A673 (cell line): ENCODE measurements at regions not wholly inside any gene's neighbourhood (a gene's known extent, or its start where the extent isn't known, plus 50 kb on each side); places are given as distances from the start of the nearest gene placed in this dataset.
"Not testable (repeated sequence)": the region's sequence is repeated elsewhere in the genome, so short reads cannot be mapped to it uniquely, and the experiment has no call there.

Experiments
- EZH2 ChIP-seq: fragments of 200-600 bp; sonication (generic); IDR thresholded peaks from 2 replicates; pipeline ENCODE4 v1.6.1; 2017; ENCODE audit warnings: borderline replicate concordance, low read depth, mild to moderate bottlenecking, mixed read lengths, antibody characterized with exemption, low read length; ENCODE audit not compliant: poor library complexity, severe bottlenecking
- TF ChIP-seq, protein P1 (sequence below): fragments of 300-800, 200-600 bp; sonication (generic); conservative IDR thresholded peaks from 2 replicates; pipeline ENCODE4 v1.5.1; 2017; ENCODE audit warnings: low read depth, mild to moderate bottlenecking, antibody characterized with exemption, low read length, moderate library complexity, mixed read lengths

DNA sequence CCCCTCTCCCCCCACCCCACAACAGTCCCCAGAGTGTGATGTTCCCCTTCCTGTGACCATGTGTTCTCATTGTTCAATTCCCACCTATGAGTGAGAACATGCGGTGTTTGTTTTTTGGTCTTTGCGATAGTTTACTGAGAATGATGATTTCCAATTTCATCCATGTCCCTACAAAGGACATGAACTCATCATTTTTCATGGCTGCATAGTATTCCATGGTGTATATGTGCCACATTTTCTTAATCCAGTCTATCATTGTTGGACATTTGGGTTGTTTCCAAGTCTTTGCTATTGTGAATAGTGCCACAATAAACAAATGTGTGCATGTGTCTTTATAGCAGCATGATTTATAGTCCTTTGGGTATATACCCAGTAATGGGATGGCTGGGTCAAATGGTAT lies 411.0 kb upstream of the CHD1 start:
- not testable (repeated sequence) for TF ChIP-seq EZH2
- TF ChIP-seq, protein P1, sequence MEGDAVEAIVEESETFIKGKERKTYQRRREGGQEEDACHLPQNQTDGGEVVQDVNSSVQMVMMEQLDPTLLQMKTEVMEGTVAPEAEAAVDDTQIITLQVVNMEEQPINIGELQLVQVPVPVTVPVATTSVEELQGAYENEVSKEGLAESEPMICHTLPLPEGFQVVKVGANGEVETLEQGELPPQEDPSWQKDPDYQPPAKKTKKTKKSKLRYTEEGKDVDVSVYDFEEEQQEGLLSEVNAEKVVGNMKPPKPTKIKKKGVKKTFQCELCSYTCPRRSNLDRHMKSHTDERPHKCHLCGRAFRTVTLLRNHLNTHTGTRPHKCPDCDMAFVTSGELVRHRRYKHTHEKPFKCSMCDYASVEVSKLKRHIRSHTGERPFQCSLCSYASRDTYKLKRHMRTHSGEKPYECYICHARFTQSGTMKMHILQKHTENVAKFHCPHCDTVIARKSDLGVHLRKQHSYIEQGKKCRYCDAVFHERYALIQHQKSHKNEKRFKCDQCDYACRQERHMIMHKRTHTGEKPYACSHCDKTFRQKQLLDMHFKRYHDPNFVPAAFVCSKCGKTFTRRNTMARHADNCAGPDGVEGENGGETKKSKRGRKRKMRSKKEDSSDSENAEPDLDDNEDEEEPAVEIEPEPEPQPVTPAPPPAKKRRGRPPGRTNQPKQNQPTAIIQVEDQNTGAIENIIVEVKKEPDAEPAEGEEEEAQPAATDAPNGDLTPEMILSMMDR: not testable (repeated sequence)
